SK-N-SH treated with all-trans-retinoic acid at 6 μM for 48 hours (cell line): ENCODE measurements at regions not wholly inside any gene's neighbourhood (a gene's known extent, or its start where the extent isn't known, plus 50 kb on each side); places are given as distances from the start of the nearest gene placed in this dataset.

Experiments used
- ARNTL ChIP-seq: fragments of 450-650 bp; formaldehyde crosslinking; IDR thresholded peaks from 2 replicates; pipeline ENCODE4 v1.5.0; 2020; ENCODE audit warnings: low read depth, mild to moderate bottlenecking, moderate library complexity, borderline replicate concordance
- BACH2 ChIP-seq: fragments of 250-450 bp; sonication (Bioruptor Pico); IDR thresholded peaks from 2 replicates; pipeline ENCODE4 v1.9.0; 2021; ENCODE audit warnings: mild to moderate bottlenecking, borderline replicate concordance
- CSDC2 ChIP-seq: fragments of 250-450 bp; sonication (Bioruptor Pico); IDR thresholded peaks from 2 replicates; pipeline ENCODE4 v1.5.0; 2020; ENCODE audit warnings: mild to moderate bottlenecking, moderate library complexity
- SNAI2 ChIP-seq: fragments of 250-450 bp; sonication (Bioruptor Pico); IDR thresholded peaks from 2 replicates; pipeline ENCODE4 v1.5.0; 2020; ENCODE audit warnings: mild to moderate bottlenecking, moderate library complexity
- ZFP3 ChIP-seq: fragments of 250-450 bp; sonication (Bioruptor Pico); IDR thresholded peaks from 2 replicates; pipeline ENCODE4 v1.5.0; 2020; ENCODE audit warnings: mild to moderate bottlenecking, moderate library complexity
- ZNF565 ChIP-seq: fragments of 450-650 bp; formaldehyde crosslinking; conservative IDR thresholded peaks from 2 replicates; pipeline ENCODE4 v1.5.0; 2020; ENCODE audit warnings: low read depth, mild to moderate bottlenecking, moderate library complexity
- TF ChIP-seq, protein P1 (sequence below): fragments of 250-450 bp; sonication (Bioruptor Pico); IDR thresholded peaks from 2 replicates; pipeline ENCODE4 v1.8.0; 2021; ENCODE audit warnings: low read depth, mild to moderate bottlenecking, moderate library complexity, borderline replicate concordance
- TF ChIP-seq, protein P2 (sequence below): fragments of 250-450 bp; sonication (Bioruptor Pico); IDR thresholded peaks from 2 replicates; pipeline ENCODE4 v1.8.0; 2020; ENCODE audit warnings: mild to moderate bottlenecking, moderate library complexity, borderline replicate concordance
- TF ChIP-seq, protein P3 (sequence below): fragments of 250-450 bp; sonication (Bioruptor Pico); IDR thresholded peaks from 2 replicates; pipeline ENCODE4 v1.5.0; 2020; ENCODE audit warnings: mild to moderate bottlenecking, moderate library complexity

DNA sequence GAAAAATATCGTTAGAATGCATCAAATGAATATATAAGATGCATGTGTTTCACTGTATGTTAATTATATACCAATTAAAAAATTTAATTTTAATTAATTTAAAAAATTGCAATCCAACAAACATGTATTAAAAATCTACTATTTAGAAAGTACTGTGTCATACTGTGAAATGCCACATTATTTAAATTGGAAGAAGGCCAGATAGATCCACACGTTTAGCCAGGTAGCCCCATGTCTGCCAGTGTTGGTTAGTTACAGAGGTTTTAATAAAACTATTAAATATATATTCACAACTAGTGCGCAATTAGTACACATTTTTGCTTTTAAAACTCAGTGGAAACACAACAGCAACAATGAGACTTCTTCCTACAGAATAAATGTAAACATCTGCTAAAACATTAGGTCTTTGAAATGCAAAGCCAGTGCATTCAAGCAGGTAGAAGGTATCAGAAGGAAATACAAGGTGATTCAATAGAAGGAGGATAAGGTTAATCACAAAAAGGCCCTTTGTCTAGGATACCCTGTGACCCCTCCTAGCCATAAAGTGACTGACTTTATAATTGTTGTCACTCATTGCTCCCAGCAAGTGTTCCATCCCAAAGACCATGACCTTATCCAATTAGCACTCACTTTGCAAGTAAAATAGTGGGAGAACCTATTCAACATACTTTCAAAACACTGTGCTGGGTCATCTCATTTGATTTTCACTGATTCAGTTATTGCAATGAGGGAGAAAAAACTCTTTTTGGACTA is 211.5 kb downstream of the TTLL7 start:
- TF ChIP-seq, protein P1, sequence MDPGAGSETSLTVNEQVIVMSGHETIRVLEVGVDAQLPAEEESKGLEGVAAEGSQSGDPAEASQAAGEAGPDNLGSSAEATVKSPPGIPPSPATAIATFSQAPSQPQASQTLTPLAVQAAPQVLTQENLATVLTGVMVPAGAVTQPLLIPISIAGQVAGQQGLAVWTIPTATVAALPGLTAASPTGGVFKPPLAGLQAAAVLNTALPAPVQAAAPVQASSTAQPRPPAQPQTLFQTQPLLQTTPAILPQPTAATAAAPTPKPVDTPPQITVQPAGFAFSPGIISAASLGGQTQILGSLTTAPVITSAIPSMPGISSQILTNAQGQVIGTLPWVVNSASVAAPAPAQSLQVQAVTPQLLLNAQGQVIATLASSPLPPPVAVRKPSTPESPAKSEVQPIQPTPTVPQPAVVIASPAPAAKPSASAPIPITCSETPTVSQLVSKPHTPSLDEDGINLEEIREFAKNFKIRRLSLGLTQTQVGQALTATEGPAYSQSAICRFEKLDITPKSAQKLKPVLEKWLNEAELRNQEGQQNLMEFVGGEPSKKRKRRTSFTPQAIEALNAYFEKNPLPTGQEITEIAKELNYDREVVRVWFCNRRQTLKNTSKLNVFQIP (CRISPR knock-in tag): no peak
- no peak for TF ChIP-seq ZFP3
- no peak for TF ChIP-seq SNAI2
- no peak for TF ChIP-seq ARNTL (CRISPR knock-in tag)
- TF ChIP-seq, protein P2, sequence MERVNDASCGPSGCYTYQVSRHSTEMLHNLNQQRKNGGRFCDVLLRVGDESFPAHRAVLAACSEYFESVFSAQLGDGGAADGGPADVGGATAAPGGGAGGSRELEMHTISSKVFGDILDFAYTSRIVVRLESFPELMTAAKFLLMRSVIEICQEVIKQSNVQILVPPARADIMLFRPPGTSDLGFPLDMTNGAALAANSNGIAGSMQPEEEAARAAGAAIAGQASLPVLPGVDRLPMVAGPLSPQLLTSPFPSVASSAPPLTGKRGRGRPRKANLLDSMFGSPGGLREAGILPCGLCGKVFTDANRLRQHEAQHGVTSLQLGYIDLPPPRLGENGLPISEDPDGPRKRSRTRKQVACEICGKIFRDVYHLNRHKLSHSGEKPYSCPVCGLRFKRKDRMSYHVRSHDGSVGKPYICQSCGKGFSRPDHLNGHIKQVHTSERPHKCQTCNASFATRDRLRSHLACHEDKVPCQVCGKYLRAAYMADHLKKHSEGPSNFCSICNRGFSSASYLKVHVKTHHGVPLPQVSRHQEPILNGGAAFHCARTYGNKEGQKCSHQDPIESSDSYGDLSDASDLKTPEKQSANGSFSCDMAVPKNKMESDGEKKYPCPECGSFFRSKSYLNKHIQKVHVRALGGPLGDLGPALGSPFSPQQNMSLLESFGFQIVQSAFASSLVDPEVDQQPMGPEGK: no peak
- TF ChIP-seq, protein P3, sequence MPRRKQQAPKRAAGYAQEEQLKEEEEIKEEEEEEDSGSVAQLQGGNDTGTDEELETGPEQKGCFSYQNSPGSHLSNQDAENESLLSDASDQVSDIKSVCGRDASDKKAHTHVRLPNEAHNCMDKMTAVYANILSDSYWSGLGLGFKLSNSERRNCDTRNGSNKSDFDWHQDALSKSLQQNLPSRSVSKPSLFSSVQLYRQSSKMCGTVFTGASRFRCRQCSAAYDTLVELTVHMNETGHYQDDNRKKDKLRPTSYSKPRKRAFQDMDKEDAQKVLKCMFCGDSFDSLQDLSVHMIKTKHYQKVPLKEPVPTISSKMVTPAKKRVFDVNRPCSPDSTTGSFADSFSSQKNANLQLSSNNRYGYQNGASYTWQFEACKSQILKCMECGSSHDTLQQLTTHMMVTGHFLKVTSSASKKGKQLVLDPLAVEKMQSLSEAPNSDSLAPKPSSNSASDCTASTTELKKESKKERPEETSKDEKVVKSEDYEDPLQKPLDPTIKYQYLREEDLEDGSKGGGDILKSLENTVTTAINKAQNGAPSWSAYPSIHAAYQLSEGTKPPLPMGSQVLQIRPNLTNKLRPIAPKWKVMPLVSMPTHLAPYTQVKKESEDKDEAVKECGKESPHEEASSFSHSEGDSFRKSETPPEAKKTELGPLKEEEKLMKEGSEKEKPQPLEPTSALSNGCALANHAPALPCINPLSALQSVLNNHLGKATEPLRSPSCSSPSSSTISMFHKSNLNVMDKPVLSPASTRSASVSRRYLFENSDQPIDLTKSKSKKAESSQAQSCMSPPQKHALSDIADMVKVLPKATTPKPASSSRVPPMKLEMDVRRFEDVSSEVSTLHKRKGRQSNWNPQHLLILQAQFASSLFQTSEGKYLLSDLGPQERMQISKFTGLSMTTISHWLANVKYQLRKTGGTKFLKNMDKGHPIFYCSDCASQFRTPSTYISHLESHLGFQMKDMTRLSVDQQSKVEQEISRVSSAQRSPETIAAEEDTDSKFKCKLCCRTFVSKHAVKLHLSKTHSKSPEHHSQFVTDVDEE (CRISPR knock-in tag): no peak
- no peak for TF ChIP-seq CSDC2 (CRISPR knock-in tag)
- no peak for TF ChIP-seq ZNF565 (CRISPR knock-in tag)
- no peak for TF ChIP-seq BACH2 (CRISPR knock-in tag)
